GM19455 (cell line): ENCODE measurements at regions not wholly inside any gene's neighbourhood (a gene's known extent, or its start where the extent isn't known, plus 50 kb on each side); places are given as distances from the start of the nearest gene placed in this dataset.
"Not testable (repeated sequence)": the region's sequence is repeated elsewhere in the genome, so short reads cannot be mapped to it uniquely, and the experiment has no call there.

ENCODE experiments used
- ATAC-seq: cut with Tn5 transposase; IDR thresholded peaks from one replicate; pipeline ENCODE4 v1.9.1; 2021; ENCODE audit not compliant: unreplicated experiment

GRCh38 chr6:2611092-2611491, 139.6 kb downstream of the MYLK4 start:
- no peak for ATAC-seq

GRCh38 chr6:2608503-2608902, 142.2 kb downstream of the MYLK4 start:
- no peak for ATAC-seq

GRCh38 chr6:2600363-2600762, 150.4 kb downstream of the MYLK4 start:
- no peak for ATAC-seq

GRCh38 chr6:2599817-2600216, 150.9 kb downstream of the MYLK4 start:
- no peak for ATAC-seq

- no peak for ATAC-seq
Observed at GRCh38 chr6:2598867-2599266, 151.9 kb downstream of the MYLK4 start.

GRCh38 chr6:2597991-2598390, 152.7 kb downstream of the MYLK4 start:
- ATAC-seq: no peak

GRCh38 chr6:2597457-2597856, 153.3 kb downstream of the MYLK4 start:
- ATAC-seq: not testable (repeated sequence)

GRCh38 chr6:2596222-2596621, 154.5 kb downstream of the MYLK4 start:
- ATAC-seq: no peak

- no peak for ATAC-seq
Observed at GRCh38 chr6:2594868-2595267, 155.9 kb downstream of the MYLK4 start.

- ATAC-seq: no peak
Observed at GRCh38 chr6:2593167-2593566, 157.6 kb downstream of the MYLK4 start.

- ATAC-seq: no peak
Observed at GRCh38 chr6:2589171-2589661, 161.5 kb downstream of the MYLK4 start.

GRCh38 chr6:2583459-2583858, 167.3 kb downstream of the MYLK4 start:
- ATAC-seq: no peak

GRCh38 chr6:2582268-2582667, 168.5 kb downstream of the MYLK4 start:
- ATAC-seq: no peak

GRCh38 chr6:2581611-2582010, 169.1 kb downstream of the MYLK4 start:
- no peak for ATAC-seq

GRCh38 chr6:2581011-2581410, 169.7 kb downstream of the MYLK4 start:
- ATAC-seq: no peak

GRCh38 chr6:2579804-2580570, 170.7 kb downstream of the MYLK4 start:
- ATAC-seq: no peak

- ATAC-seq: no peak
Observed at GRCh38 chr6:2579241-2579761, 171.4 kb downstream of the MYLK4 start.

GRCh38 chr6:2578767-2579166, 172.0 kb downstream of the MYLK4 start:
- no peak for ATAC-seq

- ATAC-seq: no peak
Observed at GRCh38 chr6:2576499-2576898, 174.2 kb downstream of the MYLK4 start.

GRCh38 chr6:2575236-2575635, 175.5 kb downstream of the MYLK4 start:
- ATAC-seq: no peak

- not testable (repeated sequence) for ATAC-seq
Observed at GRCh38 chr6:2569420-2569819, 181.3 kb downstream of the MYLK4 start.

GRCh38 chr6:2566048-2566447, 184.7 kb downstream of the MYLK4 start:
- no peak for ATAC-seq

GRCh38 chr6:2565499-2565898, 185.2 kb downstream of the MYLK4 start:
- no peak for ATAC-seq
